Smooth muscle cell of the brain vasculature (primary cell): ENCODE measurements at regions not wholly inside any gene's neighbourhood (a gene's known extent, or its start where the extent isn't known, plus 50 kb on each side); places are given as distances from the start of the nearest gene placed in this dataset.

Experiments
- DNase-seq: peaks from one replicate; pipeline ENCODE4 v3.0.0-alpha.2; 2012; ENCODE audit warnings: low read depth, low spot score

- no peak for DNase-seq
Observed at GRCh38 chr7:24341691-24342413, 57.9 kb downstream of the NPY start.

GRCh38 chr7:24343614-24344013, 59.6 kb downstream of the NPY start:
- no peak for DNase-seq

- no peak for DNase-seq
Observed at GRCh38 chr7:24346129-24346528, 62.1 kb downstream of the NPY start.

GRCh38 chr7:24346716-24347115, 62.7 kb downstream of the NPY start:
- no peak for DNase-seq

- DNase-seq: no peak
Observed at GRCh38 chr7:24349339-24349738, 65.3 kb downstream of the NPY start.

- DNase-seq: no peak
Observed at GRCh38 chr7:24354456-24354855, 70.5 kb downstream of the NPY start.

GRCh38 chr7:24356718-24357386, 72.9 kb downstream of the NPY start:
- no peak for DNase-seq

- no peak for DNase-seq
Observed at GRCh38 chr7:24361001-24361400, 77.0 kb downstream of the NPY start.

GRCh38 chr7:24365606-24366005, 81.6 kb downstream of the NPY start:
- no peak for DNase-seq

- DNase-seq: no peak
Observed at GRCh38 chr7:24366876-24367275, 82.9 kb downstream of the NPY start.

- DNase-seq: no peak
Observed at GRCh38 chr7:24368161-24368560, 84.2 kb downstream of the NPY start.

GRCh38 chr7:24370541-24370940, 86.6 kb downstream of the NPY start:
- no peak for DNase-seq

- no peak for DNase-seq
Observed at GRCh38 chr7:24372961-24373955, 89.3 kb downstream of the NPY start.

GRCh38 chr7:24378871-24379616, 95.1 kb downstream of the NPY start:
- no peak for DNase-seq

GRCh38 chr7:24381894-24382505, 98.0 kb downstream of the NPY start:
- DNase-seq: no peak

- DNase-seq: no peak
Observed at GRCh38 chr7:24383055-24383454, 99.1 kb downstream of the NPY start.

GRCh38 chr7:24384362-24385030, 100.5 kb downstream of the NPY start:
- no peak for DNase-seq

- DNase-seq: no peak
Observed at GRCh38 chr7:24388212-24388611, 104.2 kb downstream of the NPY start.

- DNase-seq: no peak
Observed at GRCh38 chr7:24390376-24391157, 106.6 kb downstream of the NPY start.

GRCh38 chr7:24392774-24393173, 108.8 kb downstream of the NPY start:
- DNase-seq: no peak
